ENCODE measurements at regions not wholly inside any gene's neighbourhood (a gene's known extent, or its start where the extent isn't known, plus 50 kb on each side); places are given as distances from the start of the nearest gene placed in this dataset.

- TF ChIP-seq CTCF (IDR thresholded peaks at IDR 0.05) (no peak), EP300 (IDR thresholded peaks at IDR 0.05) (no peak)
Observed at GRCh38 chr2:100749771-100750542, 70.0 kb upstream of the NPAS2 start.

Data from tibial nerve (tissue), 4 donors.